ENCODE measurements at regions not wholly inside any gene's neighbourhood (a gene's known extent, or its start where the extent isn't known, plus 50 kb on each side); places are given as distances from the start of the nearest gene placed in this dataset.

GRCh38 chr14:101410126-101410525 lies 151.2 kb upstream of the DIO3 start:
- H3K36me3 ChIP-seq: no peaks in the 10 kb centered on the region
- TF ChIP-seq CTCF (IDR thresholded peaks at IDR 0.05): no peak
- H3K4me1 ChIP-seq: peaks cover 0 to 26% (median 13%) of the 10 kb centered on the region in 4 donors
- DNase-seq: no peak
- no peaks in the 10 kb centered on the region for H3K9me3 ChIP-seq
- intact Hi-C loops (cut with DNase I; ENCODE audit: low total_unique reads): no loop called here
- H3K27me3 ChIP-seq: peaks cover 0 to 3% of the 10 kb centered on the region in 2 donors
- H3K4me3 ChIP-seq: no peak overlapping the region
- H3K27ac ChIP-seq: no peak overlapping the region

GRCh38 chr14:101411151-101411550 lies 150.1 kb upstream of the DIO3 start:
- no peaks in the 10 kb centered on the region for H3K36me3 ChIP-seq
- H3K9me3 ChIP-seq: no peaks in the 10 kb centered on the region
- no peak for DNase-seq
- H3K4me3 ChIP-seq: no peak overlapping the region
- TF ChIP-seq CTCF (IDR thresholded peaks at IDR 0.05): no peak
- H3K27me3 ChIP-seq: peaks cover 0 to 3% of the 10 kb centered on the region in 2 donors
- H3K4me1 ChIP-seq: peaks cover 0 to 26% (median 13%) of the 10 kb centered on the region in 4 donors
- no peak overlapping the region for H3K27ac ChIP-seq
- intact Hi-C loops (cut with DNase I; ENCODE audit: low total_unique reads): no loop called here

GRCh38 chr14:101411779-101412178 lies 149.5 kb upstream of the DIO3 start:
- H3K4me1 ChIP-seq: peaks cover 0 to 26% (median 12%) of the 10 kb centered on the region in 4 donors
- no peak overlapping the region for H3K4me3 ChIP-seq
- no peaks in the 10 kb centered on the region for H3K9me3 ChIP-seq
- DNase-seq: no peak
- no peak overlapping the region for H3K27ac ChIP-seq
- no peak for TF ChIP-seq CTCF (IDR thresholded peaks at IDR 0.05)
- peaks cover 0 to 6% of the 10 kb centered on the region in 2 donors for H3K27me3 ChIP-seq
- no peaks in the 10 kb centered on the region for H3K36me3 ChIP-seq
- intact Hi-C loops (cut with DNase I; ENCODE audit: low total_unique reads): no loop called here

GRCh38 chr14:101412739-101413138 lies 148.6 kb upstream of the DIO3 start:
- Histone ChIP-seq H3K27ac (no peak overlapping the region), H3K36me3 (no peaks in the 10 kb centered on the region), H3K27me3 (peaks cover 0 to 6% of the 10 kb centered on the region in 2 donors), H3K4me3 (no peak overlapping the region), H3K4me1 (peaks cover 0 to 16% (median 6%) of the 10 kb centered on the region in 4 donors), H3K9me3 (peaks cover 0 to 3% (median 0%) of the 10 kb centered on the region in 3 donors)
- DNase-seq: no peak
- intact Hi-C loops (cut with DNase I; ENCODE audit: low total_unique reads): no loop called here
- TF ChIP-seq CTCF (IDR thresholded peaks at IDR 0.05): no peak

- Histone ChIP-seq H3K4me3 (no peak overlapping the region), H3K27me3 (peaks cover 0 to 6% of the 10 kb centered on the region in 2 donors), H3K27ac (no peak overlapping the region), H3K4me1 (no peaks in the 10 kb centered on the region), H3K36me3 (no peaks in the 10 kb centered on the region), H3K9me3 (peaks cover 0 to 3% (median 0%) of the 10 kb centered on the region in 3 donors)
- intact Hi-C loops (cut with DNase I; ENCODE audit: low total_unique reads): no loop called here
- no peak for DNase-seq
- no peak for TF ChIP-seq CTCF (IDR thresholded peaks at IDR 0.05)
These were observed 143.9 kb upstream of the DIO3 start for GRCh38 chr14:101417434-101417833.

GRCh38 chr14:101418601-101419000 lies 142.7 kb upstream of the DIO3 start:
- H3K36me3 ChIP-seq: no peaks in the 10 kb centered on the region
- intact Hi-C loops (cut with DNase I; ENCODE audit: low total_unique reads): no loop called here
- H3K4me3 ChIP-seq: no peak overlapping the region
- no peaks in the 10 kb centered on the region for H3K4me1 ChIP-seq
- no peak for DNase-seq
- TF ChIP-seq CTCF (IDR thresholded peaks at IDR 0.05): no peak
- H3K27ac ChIP-seq: no peak overlapping the region
- peaks cover 0 to 3% (median 0%) of the 10 kb centered on the region in 3 donors for H3K9me3 ChIP-seq
- peaks cover 0 to 6% of the 10 kb centered on the region in 2 donors for H3K27me3 ChIP-seq

All from tibial artery (tissue), 4 donors.